H9 (cell line): ENCODE measurements at regions not wholly inside any gene's neighbourhood (a gene's known extent, or its start where the extent isn't known, plus 50 kb on each side); places are given as distances from the start of the nearest gene placed in this dataset.
"Not testable (repeated sequence)": the region's sequence is repeated elsewhere in the genome, so short reads cannot be mapped to it uniquely, and the experiment has no call there.

ENCODE experiments used
- DNase-seq: peaks from one replicate; pipeline ENCODE4 v3.0.0-alpha.2; 2017
- H2AFZ ChIP-seq: one replicate; pipeline ENCODE4 v1.6.1; 2013; ENCODE audit warnings: mild to moderate bottlenecking, low read length, control low read depth, moderate library complexity
- H2AK5ac ChIP-seq: 2 replicates; pipeline ENCODE4 v1.6.1; 2013; ENCODE audit warnings: low read length, control low read depth, mixed read lengths; ENCODE audit not compliant: insufficient read length
- H2BK120ac ChIP-seq: one replicate; pipeline ENCODE4 v1.6.1; 2013; ENCODE audit warnings: low read depth, mild to moderate bottlenecking, low read length, control low read depth, inconsistent platforms; ENCODE audit not compliant: poor library complexity, severe bottlenecking
- H2BK12ac ChIP-seq: 2 replicates; pipeline ENCODE4 v1.6.1; 2013; ENCODE audit warnings: low read length, control low read depth, mixed read lengths, low read depth; ENCODE audit not compliant: insufficient read length
- H2BK15ac ChIP-seq: 2 replicates; pipeline ENCODE4 v1.6.1; 2013; ENCODE audit warnings: low read depth, low read length, control low read depth
- H2BK20ac ChIP-seq: one replicate; pipeline ENCODE4 v1.6.1; 2013; ENCODE audit warnings: low read depth, mild to moderate bottlenecking, low read length, control low read depth, inconsistent platforms; ENCODE audit not compliant: poor library complexity, severe bottlenecking
- H2BK5ac ChIP-seq: 2 replicates; pipeline ENCODE4 v1.6.1; 2013; ENCODE audit warnings: low read length, control low read depth, mixed read lengths; ENCODE audit not compliant: insufficient read length
- H3K14ac ChIP-seq: 2 replicates; pipeline ENCODE4 v1.6.1; 2013; ENCODE audit warnings: low read length, control low read depth; ENCODE audit not compliant: insufficient read depth
- H3K18ac ChIP-seq: 2 replicates; pipeline ENCODE4 v1.6.1; 2013; ENCODE audit warnings: low read depth, mild to moderate bottlenecking, mixed read lengths, low read length, control low read depth; ENCODE audit not compliant: insufficient read length
- H3K23ac ChIP-seq: 2 replicates; pipeline ENCODE4 v1.6.1; 2013; ENCODE audit warnings: low read length, control low read depth, mixed read lengths, low read depth; ENCODE audit not compliant: insufficient read length
- H3K23me2 ChIP-seq: 2 replicates; pipeline ENCODE4 v1.6.1; 2013; ENCODE audit warnings: low read depth, mild to moderate bottlenecking, mixed read lengths, low read length, control low read depth; ENCODE audit not compliant: insufficient read length, poor library complexity, severe bottlenecking
- H3K27ac ChIP-seq: 2 replicates; pipeline ENCODE4 v1.5.1; 2013; ENCODE audit warnings: low read length, control low read depth, mixed read lengths, low read depth; ENCODE audit not compliant: insufficient read length
- H3K27me3 ChIP-seq: 2 replicates; pipeline ENCODE4 v1.6.1; 2013; ENCODE audit warnings: low read length, control low read depth, inconsistent platforms; ENCODE audit not compliant: insufficient read depth
- H3K4ac ChIP-seq: 2 replicates; pipeline ENCODE4 v1.6.1; 2013; ENCODE audit warnings: low read depth, mild to moderate bottlenecking, control low read depth, inconsistent platforms, low read length, moderate library complexity
- H3K4me1 ChIP-seq: 2 replicates; pipeline ENCODE4 v1.6.1; 2013; ENCODE audit warnings: low read length, control low read depth, inconsistent platforms; ENCODE audit not compliant: insufficient read depth
- H3K4me2 ChIP-seq: 2 replicates; pipeline ENCODE4 v1.6.1; 2013; ENCODE audit warnings: low read length, control low read depth, mixed read lengths; ENCODE audit not compliant: insufficient read length, insufficient read depth
- H3K56ac ChIP-seq: 2 replicates; pipeline ENCODE4 v1.6.1; 2013; ENCODE audit warnings: low read depth, mild to moderate bottlenecking, mixed read lengths, low read length, control low read depth; ENCODE audit not compliant: insufficient read length
- H3K79me1 ChIP-seq: 2 replicates; pipeline ENCODE4 v1.6.1; 2013; ENCODE audit warnings: low read depth, mild to moderate bottlenecking, moderate library complexity, low read length, control low read depth, inconsistent platforms; ENCODE audit not compliant: insufficient read depth, poor library complexity, severe bottlenecking
- H3K79me2 ChIP-seq: 2 replicates; pipeline ENCODE4 v1.6.1; 2013; ENCODE audit warnings: low read length, control low read depth, inconsistent platforms; ENCODE audit not compliant: insufficient read depth
- H3K9ac ChIP-seq: 2 replicates; pipeline ENCODE4 v1.6.1; 2013; ENCODE audit warnings: low read length, control low read depth, mixed read lengths; ENCODE audit not compliant: insufficient read length; ENCODE audit errors: extremely low read depth
- H3K9me3 ChIP-seq: one replicate; pipeline ENCODE4 v1.6.1; 2013; ENCODE audit warnings: low read depth, low read length, inconsistent platforms; ENCODE audit not compliant: control insufficient read depth
- H3T11ph ChIP-seq: one replicate; pipeline ENCODE4 v1.6.1; 2013; ENCODE audit warnings: mild to moderate bottlenecking, low read length, control low read depth, inconsistent platforms
- H4K20me1 ChIP-seq: one replicate; pipeline ENCODE4 v1.6.1; 2013; ENCODE audit not compliant: control insufficient read depth, insufficient read length, insufficient read depth
- H4K5ac ChIP-seq: 2 replicates; pipeline ENCODE4 v1.6.1; 2013; ENCODE audit warnings: low read depth, mild to moderate bottlenecking, mixed read lengths, low read length, control low read depth; ENCODE audit not compliant: insufficient read length
- H4K8ac ChIP-seq: replicated peaks from 2 replicates; pipeline ENCODE4 v1.6.1; 2013; ENCODE audit warnings: low read length, control low read depth, mixed read lengths, low read depth; ENCODE audit not compliant: insufficient read length
- H4K91ac ChIP-seq: 2 replicates; pipeline ENCODE4 v1.6.1; 2013; ENCODE audit warnings: low read depth, mild to moderate bottlenecking, moderate library complexity, mixed read lengths, low read length, control low read depth; ENCODE audit not compliant: insufficient read length
- H3K27ac Mint-ChIP-seq, 3 experiments: 2 replicates in 2 of 3; 3 replicates in 1 of 3; pipeline ENCODE4 v1.8.0; 2020 to 2021; ENCODE audit warnings: mixed read lengths in 3 of 3, mild to moderate bottlenecking in 1 of 3, moderate library complexity in 1 of 3
- H3K27me3 Mint-ChIP-seq: 2 replicates; pipeline ENCODE4 v1.8.0; 2021; ENCODE audit warnings: low read depth, mild to moderate bottlenecking, moderate library complexity, mixed read lengths
- H3K36me3 Mint-ChIP-seq, 3 experiments: 2 replicates in 2 of 3; 3 replicates in 1 of 3; pipeline ENCODE4 v1.8.0; 2020 to 2021; ENCODE audit warnings: low read depth in 3 of 3, mixed read lengths in 3 of 3; ENCODE audit not compliant: insufficient read depth in 1 of 3
- H3K4me1 Mint-ChIP-seq, 2 experiments: 2 replicates each; pipeline ENCODE4 v1.8.0; 2020; ENCODE audit warnings: mixed read lengths in 2 of 2
- H3K4me3 Mint-ChIP-seq, 2 experiments: 2 replicates in 1 of 2; 3 replicates in 1 of 2; pipeline ENCODE4 v1.8.0; 2020 to 2021; ENCODE audit warnings: mild to moderate bottlenecking in 2 of 2, mixed read lengths in 2 of 2, moderate library complexity in 1 of 2
- H3K9me3 Mint-ChIP-seq, 2 experiments: 2 replicates in 1 of 2; 3 replicates in 1 of 2; pipeline ENCODE4 v1.8.0; 2020; ENCODE audit warnings: mild to moderate bottlenecking in 2 of 2, mixed read lengths in 2 of 2, moderate library complexity in 1 of 2
- CTCF ChIP-seq: fragments of 200-600 bp; sonication (generic); conservative IDR thresholded peaks from 3 replicates; pipeline ENCODE4 v1.8.0; 2021; ENCODE audit warnings: antibody characterized with exemption, mild to moderate bottlenecking
- WGBS: extraction: QIAGEN DNeasy Blood & Tissue Kit; methylation state at CpG from one replicate; pipeline ENCODE4 v1.1.7; 2013; ENCODE audit warnings: missing lambda C conversion rate, low lambda C conversion rate, mixed read lengths; ENCODE audit not compliant: insufficient read length; ENCODE audit errors: extremely low coverage; 5-methylcytosine and 5-hydroxymethylcytosine counted together

GRCh38 chr2:118747066-118747465, 100.4 kb downstream of the EN1 start:
- Histone ChIP-seq H4K20me1 (no peaks in the 10 kb centered on the region), H3K56ac (no peak overlapping the region), H3K79me1 (no peaks in the 10 kb centered on the region), H2BK120ac (no peak overlapping the region), H4K91ac (no peak overlapping the region), H3K27ac (no peak overlapping the region), H3T11ph (no peak overlapping the region), H4K8ac (no peak overlapping the region), H2BK15ac (no peak overlapping the region), H3K9me3 (no peaks in the 10 kb centered on the region), H3K4me2 (no peak overlapping the region), H3K79me2 (no peaks in the 10 kb centered on the region), H3K27me3 (no peaks in the 10 kb centered on the region), H4K5ac (no peak overlapping the region), H2BK5ac (no peak overlapping the region), H3K23ac (no peak overlapping the region), H3K4me1 (no peaks in the 10 kb centered on the region), H3K23me2 (no peaks in the 10 kb centered on the region), H2AFZ (no peak overlapping the region), H2AK5ac (no peak overlapping the region), H2BK12ac (no peak overlapping the region), H3K14ac (no peak overlapping the region), H2BK20ac (no peak overlapping the region), H3K9ac (no peak overlapping the region), H3K4ac (no peak overlapping the region), H3K18ac (no peak overlapping the region)
- no peak for TF ChIP-seq CTCF
- H3K9me3 Mint-ChIP-seq: peaks cover 28 to 34% of the 10 kb centered on the region in 2 experiments
- H3K27me3 Mint-ChIP-seq: peaks cover 10% of the 10 kb centered on the region
- no peaks in the 10 kb centered on the region for H3K4me1 Mint-ChIP-seq
- no peak for DNase-seq
- no peak overlapping the region for H3K4me3 Mint-ChIP-seq
- no peak overlapping the region for H3K27ac Mint-ChIP-seq
- WGBS: no CpG with 5 or more reads among the region's 5 CpGs
- peaks cover 20 to 37% (median 29%) of the 10 kb centered on the region in 3 experiments for H3K36me3 Mint-ChIP-seq

- not testable (repeated sequence) for H4K91ac ChIP-seq, H3K4ac ChIP-seq, H3K27ac ChIP-seq, H2BK15ac ChIP-seq, H4K20me1 ChIP-seq, H2BK5ac ChIP-seq, H3K23me2 ChIP-seq, H3K4me1 ChIP-seq, H3K23ac ChIP-seq, H4K8ac ChIP-seq, H3K4me3 Mint-ChIP-seq, H3K4me1 Mint-ChIP-seq, DNase-seq, H3K27ac Mint-ChIP-seq, H2BK20ac ChIP-seq, H3K79me1 ChIP-seq, H3K14ac ChIP-seq, H3K9ac ChIP-seq, H2AFZ ChIP-seq, H3K18ac ChIP-seq, H3K27me3 ChIP-seq, H3T11ph ChIP-seq, H4K5ac ChIP-seq, H2BK120ac ChIP-seq, H3K79me2 ChIP-seq, H3K56ac ChIP-seq, H3K4me2 ChIP-seq, H2BK12ac ChIP-seq, H2AK5ac ChIP-seq, H3K9me3 ChIP-seq
- H3K36me3 Mint-ChIP-seq: peaks cover 20 to 38% (median 29%) of the 10 kb centered on the region in 3 experiments
- peaks cover 10% of the 10 kb centered on the region for H3K27me3 Mint-ChIP-seq
- H3K9me3 Mint-ChIP-seq: peaks cover 28 to 34% of the 10 kb centered on the region in 2 experiments
- no CpG with 5 or more reads among the region's 3 CpGs for WGBS
Measured at GRCh38 chr2:118744682-118745181, 102.7 kb downstream of the EN1 start.
